ENCODE measurements at regions not wholly inside any gene's neighbourhood (a gene's known extent, or its start where the extent isn't known, plus 50 kb on each side); places are given as distances from the start of the nearest gene placed in this dataset.

GRCh38 chr6:11368760-11369159 lies 136.3 kb upstream of the NEDD9 start:
- no peak for TF ChIP-seq EP300 (IDR thresholded peaks at IDR 0.05)
- TF ChIP-seq CTCF (IDR thresholded peaks at IDR 0.05) = no peak
- no peak for TF ChIP-seq POLR2A (IDR thresholded peaks at IDR 0.05)
